Heart left ventricle (tissue), 16 donors: ENCODE measurements at regions not wholly inside any gene's neighbourhood (a gene's known extent, or its start where the extent isn't known, plus 50 kb on each side); places are given as distances from the start of the nearest gene placed in this dataset.

Experiments
- ATAC-seq, 4 donors: fragments of 200-7000 bp; cut with Tn5 transposase; one replicate each; pipeline ENCODE4 v1.9.1; 2020 to 2022; ENCODE audit warnings: moderate library complexity in 4 of 4, mild to moderate bottlenecking in 3 of 4, moderate number of reproducible peaks in 1 of 4
- DNase-seq, 5 donors: peaks; one replicate each; pipeline ENCODE4 v3.0.0-alpha.2; 2020
- H3K27ac ChIP-seq, 12 donors: fragments of 200-600 bp; sonication (generic) in 4 of 12; one replicate each; pipeline versions ENCODE4 v1.5.0 to v1.8.0; 2016 to 2022; ENCODE audit warnings: mild to moderate bottlenecking in 2 of 12
- H3K27me3 ChIP-seq, 9 donors: fragments of 200-600 bp; sonication (generic) in 2 of 9; one replicate each; pipeline versions ENCODE4 v1.5.1 to v1.8.0; 2016 to 2022; ENCODE audit warnings: mild to moderate bottlenecking in 3 of 9
- H3K36me3 ChIP-seq, 9 donors: fragments of 200-600 bp; sonication (generic) in 2 of 9; one replicate each; pipeline versions ENCODE4 v1.5.0 to v1.8.0; 2018 to 2022; ENCODE audit warnings: mild to moderate bottlenecking in 2 of 9
- H3K4me1 ChIP-seq, 12 donors: fragments of 200-600 bp; sonication (generic) in 4 of 12; one replicate each; pipeline versions ENCODE4 v1.5.0 to v1.8.0; 2016 to 2022; ENCODE audit warnings: mild to moderate bottlenecking in 3 of 12
- H3K4me3 ChIP-seq, 12 donors: fragments of 200-600 bp; sonication (generic) in 4 of 12; one replicate each; pipeline versions ENCODE4 v1.5.0 to v1.8.0; 2017 to 2022; ENCODE audit warnings: mild to moderate bottlenecking in 9 of 12, moderate library complexity in 4 of 12
- H3K9me3 ChIP-seq, 12 donors: fragments of 200-600 bp; sonication (generic) in 4 of 12; one replicate each; pipeline versions ENCODE4 v1.5.0 to v1.8.0; 2016 to 2022; ENCODE audit warnings: mild to moderate bottlenecking in 1 of 12
- CTCF ChIP-seq, 12 donors: fragments of 200-600 bp; sonication (generic) in 4 of 12; IDR thresholded peaks; one replicate each; pipeline versions ENCODE4 v1.5.0 to v1.8.0; 2018 to 2022; ENCODE audit warnings: antibody characterized with exemption in 12 of 12, mild to moderate bottlenecking in 5 of 12
- POLR2A ChIP-seq, 2 donors: fragments of 450-650 bp; IDR thresholded peaks; one replicate each; pipeline ENCODE4 v1.6.1; 2017; ENCODE audit warnings: antibody characterized with exemption in 2 of 2, mild to moderate bottlenecking in 2 of 2, moderate library complexity in 2 of 2
- WGBS, 4 donors: extraction: QIAGEN DNeasy Blood & Tissue Kit in 2 of 4; methylation state at CpG; one replicate each; pipeline versions ENCODE4 v1.1.5 to v1.1.7; 2013 to 2018; 5-methylcytosine and 5-hydroxymethylcytosine counted together
- intact Hi-C, 10 donors: fragments of 100-400 bp; cut with DNase I; formaldehyde crosslinking; loops; one replicate each; pipeline versions ENCODE4 v1.11.1 to v1.14.2; 2022
- donor health status: ischemic (EF 13 %, LVEDD 7.1; RV severe dilation, severe dysfunction).
- donor health status: healthy with polysubstance abuse.
- donor health status: DM: no; HTN: yes; CAD: no.
- donor health status: DM: no; HTN: no; CAD: no.
- donor health status: ischemic (EF 25% LVEDD 6.9; RV normal size, moderate dysfunction).
- donor health status: ischemic (EF 25% LVEDD 5.7; RV mildly dilated, moderate dysfunction).
- donor health status: healthy.
- donor health status: DM: yes; HTN: yes; CAD: no.
- donor health status: ischemic (EF 35%, LVEDD 5.7; RV mildly dilated, moderate dysfunction).
- donor health status: nonischemic (EF 11% LVEDD 7.7; RV severe dilation, severe dysfunction).
- donor health status: DM: yes; HTN: yes; CAD: no.
- donor health status: PGD.
- donor health status: ischemic (EF 29% LVEDD 5.4; RV normal size, mild dysfunction).
- donor health status: nonischemic (EF 23%, LVEDD 6.1; RV moderate dilation, normal function).

- H3K36me3 ChIP-seq: no peaks in the 10 kb centered on the region
- H3K9me3 ChIP-seq: no peaks in the 10 kb centered on the region
- DNase-seq (no peak), ATAC-seq (no peak)
- no peak overlapping the region for H3K4me3 ChIP-seq
- TF ChIP-seq POLR2A (IDR thresholded peaks at IDR 0.05): no peak
- peak; percentile 23 to 63 (median 46) for TF ChIP-seq CTCF (IDR thresholded peaks at IDR 0.05)
- H3K4me1 ChIP-seq: no peaks in the 10 kb centered on the region
- H3K27ac ChIP-seq: no peak overlapping the region
- no peaks in the 10 kb centered on the region for H3K27me3 ChIP-seq
- intact Hi-C loops: loop anchor here in 8 of 10 donors (5.0 to 10.0 kb wide), 6 partner anchors 183 to 503 kb away; no protein-coding TSS in a partner anchor
- 27 to 43% (median 33%) methylated on average over 2 of the region's 2 CpGs for WGBS, 4 donors
These were observed 175.4 kb downstream of the SH3BGRL start for GRCh38 chrX:81377329-81377728.

- Histone ChIP-seq H3K9me3 (no peaks in the 10 kb centered on the region), H3K36me3 (no peaks in the 10 kb centered on the region), H3K4me1 (no peaks in the 10 kb centered on the region), H3K27me3 (no peaks in the 10 kb centered on the region), H3K27ac (no peak overlapping the region), H3K4me3 (no peak overlapping the region)
- DNase-seq: no peak
- no peak for ATAC-seq
- no peak for TF ChIP-seq CTCF (IDR thresholded peaks at IDR 0.05)
- TF ChIP-seq POLR2A (IDR thresholded peaks at IDR 0.05): no peak
- intact Hi-C loops: loop anchor here in 8 of 10 donors (5.0 to 10.0 kb wide), 6 partner anchors 184 to 504 kb away; no protein-coding TSS in a partner anchor
- WGBS, 4 donors: 78 to 90% (median 81%) methylated on average over 1 of the region's 1 CpG
These were observed 176.7 kb downstream of the SH3BGRL start for GRCh38 chrX:81378560-81378959.

DNA sequence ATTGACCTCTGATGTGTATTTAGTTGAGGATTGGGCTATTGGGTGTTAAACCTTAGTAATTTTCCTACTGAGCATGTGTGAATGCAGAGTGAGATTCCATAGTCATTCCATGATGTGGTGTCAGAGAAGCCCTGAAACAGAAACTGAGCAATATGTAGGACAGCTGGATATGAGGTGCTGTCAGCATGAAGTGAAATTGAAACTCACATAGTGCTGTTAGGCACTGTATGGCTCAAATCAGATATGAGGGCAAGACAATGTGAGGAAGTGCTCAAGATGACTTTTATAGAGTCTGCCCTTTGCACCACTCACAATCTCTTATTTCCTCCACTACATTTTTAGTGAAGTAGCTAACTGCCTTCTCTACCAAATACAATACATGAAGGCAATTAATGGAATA is 188.3 kb downstream of the SH3BGRL start:
- Histone ChIP-seq H3K36me3 (no peaks in the 10 kb centered on the region), H3K27ac (no peak overlapping the region), H3K9me3 (peaks cover 0 to 3% (median 0%) of the 10 kb centered on the region in 12 donors), H3K27me3 (no peaks in the 10 kb centered on the region), H3K4me1 (no peaks in the 10 kb centered on the region), H3K4me3 (no peak overlapping the region)
- DNase-seq: no peak
- TF ChIP-seq CTCF (IDR thresholded peaks at IDR 0.05): no peak
- no peak for TF ChIP-seq POLR2A (IDR thresholded peaks at IDR 0.05)
- peak in 2 of 4 donors; percentile 20 to 47 for ATAC-seq
- intact Hi-C loops: no loop called here

GRCh38 chrX:81392396-81392795 is 190.5 kb downstream of the SH3BGRL start:
- ATAC-seq (no peak), DNase-seq (no peak)
- intact Hi-C loops: no loop called here
- Histone ChIP-seq H3K4me3 (no peak overlapping the region), H3K9me3 (no peaks in the 10 kb centered on the region), H3K36me3 (no peaks in the 10 kb centered on the region), H3K27me3 (no peaks in the 10 kb centered on the region), H3K4me1 (no peaks in the 10 kb centered on the region), H3K27ac (no peak overlapping the region)
- no peak for TF ChIP-seq CTCF (IDR thresholded peaks at IDR 0.05)
- TF ChIP-seq POLR2A (IDR thresholded peaks at IDR 0.05): no peak
